ENCODE measurements at regions not wholly inside any gene's neighbourhood (a gene's known extent, or its start where the extent isn't known, plus 50 kb on each side); places are given as distances from the start of the nearest gene placed in this dataset.

GRCh38 chr1:88210103-88210787 is 473.8 kb upstream of the PKN2 start:
- H3K4me3 ChIP-seq (ENCODE audit: low read depth in 1 of 3, low read length in 3 of 3) = no peak overlapping the region
- peak in 1 of 2 donors; percentile 7 for DNase-seq
- H3K36me3 ChIP-seq (ENCODE audit: control insufficient read depth in 3 of 3, insufficient read depth in 2 of 3, low read depth in 1 of 3, low read length in 3 of 3) = no peaks in the 10 kb centered on the region
- no peak overlapping the region for H3K27ac ChIP-seq (ENCODE audit: low read depth in 1 of 3, low read length in 2 of 3)
- H3K4me1 ChIP-seq (ENCODE audit: control insufficient read depth in 3 of 3, insufficient read depth in 2 of 3, low read depth in 1 of 3, low read length in 2 of 3) = no peaks in the 10 kb centered on the region
- no peaks in the 10 kb centered on the region for H3K27me3 ChIP-seq (ENCODE audit: control insufficient read depth in 3 of 3, insufficient read depth in 3 of 3, low read length in 3 of 3)
- FAIRE-seq = no peak
- H3K9me3 ChIP-seq (ENCODE audit: control insufficient read depth in 2 of 2, insufficient read depth in 1 of 2, low read depth in 1 of 2, low read length in 1 of 2) = no peaks in the 10 kb centered on the region
- WGBS, 3 donors = 61 to 65% (median 64%) methylated on average over 2 of the region's 2 CpGs

DNA sequence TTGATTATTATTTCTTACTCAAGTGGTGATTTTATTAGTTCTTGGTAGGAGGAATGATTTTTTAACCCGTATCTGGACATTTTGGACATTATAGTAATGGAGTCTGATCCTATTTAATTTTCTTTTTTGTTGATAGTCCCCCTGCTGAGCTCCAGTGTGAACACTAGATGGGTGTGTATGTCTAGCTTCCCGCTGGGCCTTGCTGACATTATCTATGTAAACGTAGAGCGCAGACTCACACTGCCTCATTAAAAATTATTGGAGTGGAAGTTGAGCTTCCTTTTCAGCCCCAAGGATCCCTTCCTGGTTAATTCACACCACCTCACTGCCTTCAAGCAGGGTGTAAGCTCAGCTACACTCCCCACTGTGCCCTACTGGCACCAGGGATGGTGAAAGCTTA is 467.6 kb upstream of the PKN2 start:
- FAIRE-seq = no peak
- Histone ChIP-seq H3K36me3 (ENCODE audit: control insufficient read depth in 3 of 3, insufficient read depth in 2 of 3, low read depth in 1 of 3, low read length in 3 of 3) (no peaks in the 10 kb centered on the region), H3K4me1 (ENCODE audit: control insufficient read depth in 3 of 3, insufficient read depth in 2 of 3, low read depth in 1 of 3, low read length in 2 of 3) (peaks cover 0 to 37% (median 3%) of the 10 kb centered on the region in 3 donors), H3K4me3 (ENCODE audit: low read depth in 1 of 3, low read length in 3 of 3) (no peak overlapping the region), H3K27me3 (ENCODE audit: control insufficient read depth in 3 of 3, insufficient read depth in 3 of 3, low read length in 3 of 3) (no peaks in the 10 kb centered on the region), H3K27ac (ENCODE audit: low read depth in 1 of 3, low read length in 2 of 3) (peak overlapping the region in 1 of 3 donors; percentile 78), H3K9me3 (ENCODE audit: control insufficient read depth in 2 of 2, insufficient read depth in 1 of 2, low read depth in 1 of 2, low read length in 1 of 2) (no peaks in the 10 kb centered on the region)
- WGBS, 3 donors = 59 to 78% (median 62%) methylated on average over 4 of the region's 4 CpGs
- peak; percentile 33 to 39 for DNase-seq

DNA sequence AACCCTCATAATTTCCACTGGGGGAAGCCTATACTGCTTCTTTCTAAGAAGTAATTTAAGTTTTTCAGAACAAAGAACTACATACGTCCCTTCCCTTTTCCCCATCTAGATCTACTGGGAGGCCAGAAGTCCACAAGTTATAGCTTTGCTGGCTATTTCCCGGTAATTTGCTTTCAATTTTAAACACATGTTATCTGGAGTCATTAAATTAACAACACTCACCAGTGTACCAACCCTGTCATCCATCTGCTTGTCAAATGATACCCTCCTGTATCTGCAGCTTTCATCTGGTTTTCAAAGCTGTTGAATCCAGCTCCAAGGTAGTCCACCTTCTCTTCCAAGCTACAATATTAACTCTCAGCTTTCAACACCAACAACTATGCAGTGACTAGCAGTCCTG is 466.7 kb upstream of the PKN2 start:
- peaks cover 0 to 37% (median 3%) of the 10 kb centered on the region in 3 donors for H3K4me1 ChIP-seq (ENCODE audit: control insufficient read depth in 3 of 3, insufficient read depth in 2 of 3, low read depth in 1 of 3, low read length in 2 of 3)
- H3K36me3 ChIP-seq (ENCODE audit: control insufficient read depth in 3 of 3, insufficient read depth in 2 of 3, low read depth in 1 of 3, low read length in 3 of 3) = no peaks in the 10 kb centered on the region
- 16 to 54% (median 44%) methylated on average over 2 of the region's 2 CpGs for WGBS, 3 donors
- FAIRE-seq (no peak), DNase-seq (peak; percentile 76 to 77)
- no peak overlapping the region for H3K4me3 ChIP-seq (ENCODE audit: low read depth in 1 of 3, low read length in 3 of 3)
- no peaks in the 10 kb centered on the region for H3K27me3 ChIP-seq (ENCODE audit: control insufficient read depth in 3 of 3, insufficient read depth in 3 of 3, low read length in 3 of 3)
- no peaks in the 10 kb centered on the region for H3K9me3 ChIP-seq (ENCODE audit: control insufficient read depth in 2 of 2, insufficient read depth in 1 of 2, low read depth in 1 of 2, low read length in 1 of 2)
- peak overlapping the region in 1 of 3 donors; percentile 78 for H3K27ac ChIP-seq (ENCODE audit: low read depth in 1 of 3, low read length in 2 of 3)

DNA sequence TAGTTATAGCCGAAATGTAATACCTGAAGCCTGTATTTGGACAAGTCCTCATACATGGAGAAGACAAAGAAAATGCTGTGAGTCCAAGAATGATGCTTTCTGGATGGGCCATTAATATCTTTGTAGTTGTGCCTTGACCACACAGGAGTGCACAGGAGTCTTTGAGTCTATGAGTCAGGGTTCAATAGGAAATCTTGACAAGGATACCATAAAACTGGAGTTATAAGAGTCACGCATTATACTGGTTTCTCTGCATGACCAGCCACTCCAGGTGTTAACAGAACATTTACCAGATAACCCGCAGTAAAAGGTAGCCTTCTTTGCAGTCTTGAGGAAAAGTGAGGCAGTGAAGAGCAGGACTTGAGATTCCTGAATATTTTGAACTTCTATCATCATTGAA is 464.6 kb upstream of the PKN2 start:
- FAIRE-seq (no peak), DNase-seq (peak; percentile 40 to 57)
- H3K36me3 ChIP-seq (ENCODE audit: control insufficient read depth in 3 of 3, insufficient read depth in 2 of 3, low read depth in 1 of 3, low read length in 3 of 3) = no peaks in the 10 kb centered on the region
- peaks cover 0 to 37% (median 3%) of the 10 kb centered on the region in 3 donors for H3K4me1 ChIP-seq (ENCODE audit: control insufficient read depth in 3 of 3, insufficient read depth in 2 of 3, low read depth in 1 of 3, low read length in 2 of 3)
- WGBS, 3 donors = 58 to 85% (median 60%) methylated on average over 3 of the region's 3 CpGs
- H3K9me3 ChIP-seq (ENCODE audit: control insufficient read depth in 2 of 2, insufficient read depth in 1 of 2, low read depth in 1 of 2, low read length in 1 of 2) = no peaks in the 10 kb centered on the region
- H3K27ac ChIP-seq (ENCODE audit: low read depth in 1 of 3, low read length in 2 of 3) = peak overlapping the region in 1 of 3 donors; percentile 44
- H3K4me3 ChIP-seq (ENCODE audit: low read depth in 1 of 3, low read length in 3 of 3) = no peak overlapping the region
- no peaks in the 10 kb centered on the region for H3K27me3 ChIP-seq (ENCODE audit: control insufficient read depth in 3 of 3, insufficient read depth in 3 of 3, low read length in 3 of 3)

DNA sequence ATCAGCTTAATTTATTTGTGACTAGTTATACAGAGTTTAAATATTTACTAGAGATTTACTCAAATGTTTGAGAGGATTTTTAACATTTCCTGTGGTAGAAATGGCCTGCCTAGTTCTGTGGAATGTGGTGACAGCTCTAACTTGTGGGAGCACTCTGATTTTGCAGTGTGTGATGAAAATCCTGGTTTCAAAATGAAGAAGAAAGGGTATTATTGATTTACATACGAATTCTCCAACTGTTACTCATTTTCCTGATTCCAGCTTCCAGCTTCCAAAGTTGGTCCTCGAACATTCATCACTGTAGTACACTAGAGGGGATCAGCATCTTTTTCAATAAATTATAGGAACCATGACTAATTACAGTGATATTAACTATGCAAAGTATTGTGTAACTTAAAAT is 462.7 kb upstream of the PKN2 start:
- H3K36me3 ChIP-seq (ENCODE audit: control insufficient read depth in 3 of 3, insufficient read depth in 2 of 3, low read depth in 1 of 3, low read length in 3 of 3) = no peaks in the 10 kb centered on the region
- H3K4me1 ChIP-seq (ENCODE audit: control insufficient read depth in 3 of 3, insufficient read depth in 2 of 3, low read depth in 1 of 3, low read length in 2 of 3) = peaks cover 0 to 35% (median 3%) of the 10 kb centered on the region in 3 donors
- no peak for FAIRE-seq
- H3K4me3 ChIP-seq (ENCODE audit: low read depth in 1 of 3, low read length in 3 of 3) = no peak overlapping the region
- DNase-seq = no peak
- H3K9me3 ChIP-seq (ENCODE audit: control insufficient read depth in 2 of 2, insufficient read depth in 1 of 2, low read depth in 1 of 2, low read length in 1 of 2) = no peaks in the 10 kb centered on the region
- H3K27me3 ChIP-seq (ENCODE audit: control insufficient read depth in 3 of 3, insufficient read depth in 3 of 3, low read length in 3 of 3) = no peaks in the 10 kb centered on the region
- 73 to 86% (median 75%) methylated on average over 2 of the region's 2 CpGs for WGBS, 3 donors
- H3K27ac ChIP-seq (ENCODE audit: low read depth in 1 of 3, low read length in 2 of 3) = no peak overlapping the region

DNA sequence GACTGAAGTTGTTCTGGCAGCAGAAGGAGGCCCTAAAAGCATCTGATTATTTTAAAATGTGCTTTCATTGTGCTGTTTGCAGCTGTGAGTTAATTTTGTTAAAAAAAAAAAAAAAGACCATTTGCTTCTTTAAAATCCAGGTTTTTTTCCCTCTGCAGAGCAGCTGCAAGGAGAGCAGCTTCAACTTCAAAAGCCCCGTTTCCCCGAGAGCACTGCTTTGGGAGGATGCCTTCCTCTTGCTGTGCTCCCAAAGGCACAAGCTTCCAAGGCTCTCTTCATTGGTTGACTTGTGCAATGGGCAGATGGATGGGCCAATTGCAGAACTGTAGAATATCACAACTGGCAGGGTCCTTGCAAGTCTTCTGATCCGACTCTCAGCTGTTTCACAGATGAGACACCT is 459.2 kb upstream of the PKN2 start:
- H3K4me3 ChIP-seq (ENCODE audit: low read depth in 1 of 3, low read length in 3 of 3) = no peak overlapping the region
- H3K36me3 ChIP-seq (ENCODE audit: control insufficient read depth in 3 of 3, insufficient read depth in 2 of 3, low read depth in 1 of 3, low read length in 3 of 3) = no peaks in the 10 kb centered on the region
- peaks cover 0 to 13% (median 0%) of the 10 kb centered on the region in 3 donors for H3K4me1 ChIP-seq (ENCODE audit: control insufficient read depth in 3 of 3, insufficient read depth in 2 of 3, low read depth in 1 of 3, low read length in 2 of 3)
- H3K9me3 ChIP-seq (ENCODE audit: control insufficient read depth in 2 of 2, insufficient read depth in 1 of 2, low read depth in 1 of 2, low read length in 1 of 2) = no peaks in the 10 kb centered on the region
- FAIRE-seq (no peak), DNase-seq (no peak)
- 78 to 98% (median 88%) methylated on average over 3 of the region's 3 CpGs for WGBS, 3 donors
- no peaks in the 10 kb centered on the region for H3K27me3 ChIP-seq (ENCODE audit: control insufficient read depth in 3 of 3, insufficient read depth in 3 of 3, low read length in 3 of 3)
- no peak overlapping the region for H3K27ac ChIP-seq (ENCODE audit: low read depth in 1 of 3, low read length in 2 of 3)

DNA sequence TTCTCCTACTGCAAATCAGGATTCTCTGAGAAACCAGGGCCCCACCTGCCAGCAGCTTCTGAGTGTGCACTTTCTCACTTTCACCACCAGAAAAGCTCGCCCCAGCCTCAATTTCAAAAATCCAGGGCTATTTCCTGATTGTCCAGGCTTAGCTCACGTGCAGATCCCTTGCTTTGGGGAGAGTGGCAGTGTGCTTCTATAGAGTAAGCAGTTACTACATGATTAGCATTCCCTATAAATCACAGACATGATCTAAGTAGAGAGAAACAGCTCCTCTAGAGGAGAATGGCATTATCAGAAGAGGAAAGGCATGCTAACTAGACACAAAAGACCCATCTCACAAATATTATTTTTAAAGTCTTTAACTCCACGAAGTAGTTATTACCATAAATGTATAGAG is 456.0 kb upstream of the PKN2 start:
- peak; percentile 6 to 25 for DNase-seq
- H3K4me3 ChIP-seq (ENCODE audit: low read depth in 1 of 3, low read length in 3 of 3) = no peak overlapping the region
- H3K36me3 ChIP-seq (ENCODE audit: control insufficient read depth in 3 of 3, insufficient read depth in 2 of 3, low read depth in 1 of 3, low read length in 3 of 3) = no peaks in the 10 kb centered on the region
- H3K9me3 ChIP-seq (ENCODE audit: control insufficient read depth in 2 of 2, insufficient read depth in 1 of 2, low read depth in 1 of 2, low read length in 1 of 2) = no peaks in the 10 kb centered on the region
- H3K27ac ChIP-seq (ENCODE audit: low read depth in 1 of 3, low read length in 2 of 3) = no peak overlapping the region
- H3K4me1 ChIP-seq (ENCODE audit: control insufficient read depth in 3 of 3, insufficient read depth in 2 of 3, low read depth in 1 of 3, low read length in 2 of 3) = peaks cover 0 to 4% (median 0%) of the 10 kb centered on the region in 3 donors
- no peak for FAIRE-seq
- WGBS, 3 donors = 20 to 40% (median 32%) methylated on average over 3 of the region's 3 CpGs
- no peaks in the 10 kb centered on the region for H3K27me3 ChIP-seq (ENCODE audit: control insufficient read depth in 3 of 3, insufficient read depth in 3 of 3, low read length in 3 of 3)

GRCh38 chr1:88230126-88230525 is 453.9 kb upstream of the PKN2 start:
- no peaks in the 10 kb centered on the region for H3K27me3 ChIP-seq (ENCODE audit: control insufficient read depth in 3 of 3, insufficient read depth in 3 of 3, low read length in 3 of 3)
- H3K27ac ChIP-seq (ENCODE audit: low read depth in 1 of 3, low read length in 2 of 3) = no peak overlapping the region
- peaks cover 0 to 4% (median 0%) of the 10 kb centered on the region in 3 donors for H3K4me1 ChIP-seq (ENCODE audit: control insufficient read depth in 3 of 3, insufficient read depth in 2 of 3, low read depth in 1 of 3, low read length in 2 of 3)
- DNase-seq (no peak), FAIRE-seq (no peak)
- H3K9me3 ChIP-seq (ENCODE audit: control insufficient read depth in 2 of 2, insufficient read depth in 1 of 2, low read depth in 1 of 2, low read length in 1 of 2) = no peaks in the 10 kb centered on the region
- no peak overlapping the region for H3K4me3 ChIP-seq (ENCODE audit: low read depth in 1 of 3, low read length in 3 of 3)
- H3K36me3 ChIP-seq (ENCODE audit: control insufficient read depth in 3 of 3, insufficient read depth in 2 of 3, low read depth in 1 of 3, low read length in 3 of 3) = no peaks in the 10 kb centered on the region
- WGBS, 3 donors = 91 to 96% (median 94%) methylated on average over 3 of the region's 3 CpGs

DNA sequence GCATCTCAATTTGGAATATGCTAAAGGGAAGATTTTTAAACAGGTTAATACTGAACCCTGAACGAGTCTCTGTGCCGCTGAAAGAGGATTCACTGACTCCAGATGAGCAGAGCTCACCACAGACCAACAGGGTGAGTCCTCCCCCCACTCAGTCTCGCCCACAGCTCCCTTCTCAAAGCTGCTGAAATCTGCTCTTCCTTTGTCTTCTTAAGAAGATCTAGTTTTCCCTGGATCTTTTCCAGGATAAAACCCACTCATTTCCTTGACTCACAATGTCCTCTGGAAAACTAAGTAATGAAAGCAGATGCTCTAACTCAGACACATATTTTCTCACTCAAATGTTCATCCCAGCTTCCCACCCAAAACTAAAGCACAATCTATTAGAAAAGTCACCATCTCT is 447.0 kb upstream of the PKN2 start:
- DNase-seq (no peak), FAIRE-seq (no peak)
- WGBS, 3 donors = 53 to 68% (median 54%) methylated on average over 3 of the region's 3 CpGs
- Histone ChIP-seq H3K36me3 (ENCODE audit: control insufficient read depth in 3 of 3, insufficient read depth in 2 of 3, low read depth in 1 of 3, low read length in 3 of 3) (no peaks in the 10 kb centered on the region), H3K9me3 (ENCODE audit: control insufficient read depth in 2 of 2, insufficient read depth in 1 of 2, low read depth in 1 of 2, low read length in 1 of 2) (peaks cover 0 to 10% of the 10 kb centered on the region in 2 donors), H3K4me1 (ENCODE audit: control insufficient read depth in 3 of 3, insufficient read depth in 2 of 3, low read depth in 1 of 3, low read length in 2 of 3) (no peaks in the 10 kb centered on the region), H3K4me3 (ENCODE audit: low read depth in 1 of 3, low read length in 3 of 3) (no peak overlapping the region), H3K27ac (ENCODE audit: low read depth in 1 of 3, low read length in 2 of 3) (no peak overlapping the region), H3K27me3 (ENCODE audit: control insufficient read depth in 3 of 3, insufficient read depth in 3 of 3, low read length in 3 of 3) (no peaks in the 10 kb centered on the region)

Data from small intestine (tissue), 7 donors.